Bronchial epithelial cell (primary cell): ENCODE measurements at regions not wholly inside any gene's neighbourhood (a gene's known extent, or its start where the extent isn't known, plus 50 kb on each side); places are given as distances from the start of the nearest gene placed in this dataset.

Source experiments
- DNase-seq: peaks from one replicate; pipeline ENCODE4 v3.0.0-alpha.2; 2010; ENCODE audit warnings: low read depth
- FAIRE-seq: peaks from 2 replicates; lab custom pipeline; 2011; peaks lifted over from hg19 to GRCh38; lab: Jason Lieb, UNC
- H3K27me3 ChIP-seq: 2 replicates; pipeline ENCODE4 v1.5.1; 2011; ENCODE audit warnings: low read length; ENCODE audit not compliant: control insufficient read depth, insufficient read depth
- H3K36me3 ChIP-seq: 2 replicates; pipeline ENCODE4 v1.5.1; 2011; ENCODE audit warnings: low read length; ENCODE audit not compliant: control insufficient read depth, insufficient read depth
- H3K4me3 ChIP-seq: 2 replicates; pipeline ENCODE4 v1.5.1; 2011; ENCODE audit warnings: mild to moderate bottlenecking, low read depth, low read length, control low read depth
- CTCF ChIP-seq: IDR thresholded peaks from 2 replicates; pipeline ENCODE4 v1.5.1; 2011; ENCODE audit warnings: mild to moderate bottlenecking, moderate library complexity, low read length, control low read depth, inconsistent platforms; ENCODE audit not compliant: insufficient read depth, severe bottlenecking

GRCh38 chr10:113235508-113235907 is 285.5 kb downstream of the TCF7L2 start:
- no peak for TF ChIP-seq CTCF
- H3K36me3 ChIP-seq, result no peaks in the 10 kb centered on the region
- no peak for FAIRE-seq
- no peak overlapping the region for H3K4me3 ChIP-seq
- H3K27me3 ChIP-seq, result peaks cover 2% of the 10 kb centered on the region
- no peak for DNase-seq

DNA sequence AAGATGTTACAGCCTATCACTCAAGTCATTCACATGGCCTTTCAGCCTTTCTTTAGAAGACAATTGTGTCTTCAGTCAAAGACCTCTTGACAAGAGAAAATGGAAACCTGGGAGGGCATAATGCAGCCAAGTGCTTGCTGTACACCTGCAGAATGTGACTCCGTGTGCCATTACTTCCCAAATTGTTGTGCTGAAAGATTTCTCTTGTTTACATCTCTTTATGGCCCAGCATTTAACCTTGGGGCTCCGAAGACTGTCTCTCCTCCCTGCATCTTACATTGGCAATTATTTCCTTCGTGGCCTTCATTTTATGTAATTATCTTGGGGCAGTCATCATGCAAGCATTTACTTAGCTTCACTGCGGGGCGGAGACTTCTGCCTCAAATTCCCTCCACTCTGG is 287.0 kb downstream of the TCF7L2 start:
- H3K4me3 ChIP-seq, result no peak overlapping the region
- H3K27me3 ChIP-seq, result peaks cover 2% of the 10 kb centered on the region
- DNase-seq (no peak), FAIRE-seq (no peak)
- no peaks in the 10 kb centered on the region for H3K36me3 ChIP-seq
- no peak for TF ChIP-seq CTCF

DNA sequence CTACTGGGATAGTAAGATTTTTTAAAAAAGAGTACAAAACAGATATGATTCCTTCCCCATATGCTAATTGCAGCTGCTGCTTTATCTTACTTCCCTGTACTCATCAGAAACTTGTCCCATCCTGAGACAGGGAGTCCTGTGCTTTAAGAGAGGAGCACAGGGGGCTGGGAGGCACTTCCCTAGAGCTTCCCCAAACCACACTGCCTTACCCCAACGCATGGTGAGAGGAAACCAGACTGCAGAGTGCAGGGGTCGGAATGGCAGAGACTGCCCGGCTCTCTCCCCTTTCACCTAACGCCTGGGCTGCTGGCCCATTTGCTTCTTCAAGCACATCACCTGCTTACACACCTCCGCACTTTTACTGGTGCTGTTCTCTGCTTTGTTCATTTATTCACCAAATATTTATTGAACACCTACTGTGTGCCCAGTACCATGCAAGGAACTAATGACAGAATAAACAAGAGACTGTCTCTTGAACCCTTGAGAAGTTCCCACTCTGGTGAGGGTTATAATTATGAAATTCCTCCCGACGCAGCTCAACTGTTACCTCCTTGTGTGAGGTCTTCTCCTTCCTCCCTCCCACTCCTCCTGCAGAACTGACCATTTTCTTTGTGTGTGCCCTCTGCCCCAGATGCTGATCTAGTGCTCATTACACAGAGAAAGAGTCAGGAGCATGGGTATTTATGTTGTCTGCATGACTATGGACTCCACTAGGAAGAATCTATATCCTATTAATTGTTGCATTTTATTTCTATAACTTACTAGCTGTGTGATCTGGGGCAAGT is 289.7 kb downstream of the TCF7L2 start:
- DNase-seq, result no peak
- no peak for TF ChIP-seq CTCF
- H3K27me3 ChIP-seq, result peaks cover 1% of the 10 kb centered on the region
- no peaks in the 10 kb centered on the region for H3K36me3 ChIP-seq
- no peak overlapping the region for H3K4me3 ChIP-seq
- no peak for FAIRE-seq

GRCh38 chr10:113240736-113241135 is 290.7 kb downstream of the TCF7L2 start:
- FAIRE-seq, result no peak
- no peaks in the 10 kb centered on the region for H3K36me3 ChIP-seq
- TF ChIP-seq CTCF, result no peak
- no peak for DNase-seq
- H3K27me3 ChIP-seq, result no peaks in the 10 kb centered on the region
- H3K4me3 ChIP-seq, result no peak overlapping the region

- TF ChIP-seq CTCF, result no peak
- no peak for DNase-seq
- Histone ChIP-seq H3K27me3 (no peaks in the 10 kb centered on the region), H3K36me3 (no peaks in the 10 kb centered on the region), H3K4me3 (no peak overlapping the region)
- no peak for FAIRE-seq
Measured at GRCh38 chr10:113241599-113242360, 291.7 kb downstream of the TCF7L2 start.
